Colonic mucosa (tissue), 4 donors: ENCODE measurements at regions not wholly inside any gene's neighbourhood (a gene's known extent, or its start where the extent isn't known, plus 50 kb on each side); places are given as distances from the start of the nearest gene placed in this dataset.

Experiments used
- DNase-seq: peaks from one replicate; pipeline ENCODE4 v3.0.0-alpha.2; 2020
- H3K27ac ChIP-seq: fragments of 200-600 bp; one replicate; pipeline ENCODE4 v1.8.0; 2021
- H3K27me3 ChIP-seq: fragments of 200-600 bp; one replicate; pipeline ENCODE4 v1.8.0; 2021
- H3K36me3 ChIP-seq: fragments of 200-600 bp; one replicate; pipeline ENCODE4 v1.8.0; 2021
- H3K4me1 ChIP-seq: fragments of 200-600 bp; one replicate; pipeline ENCODE4 v1.8.0; 2021; ENCODE audit warnings: mild to moderate bottlenecking
- H3K4me3 ChIP-seq: fragments of 200-600 bp; one replicate; pipeline ENCODE4 v1.8.0; 2021
- H3K9ac ChIP-seq, 2 donors: one replicate each; pipeline ENCODE4 v1.7.0; 2013; ENCODE audit warnings: control low read depth in 2 of 2, low read depth in 2 of 2, low read length in 2 of 2
- H3K9me3 ChIP-seq: fragments of 200-600 bp; one replicate; pipeline ENCODE4 v1.8.0; 2021
- intact Hi-C: fragments of 100-400 bp; cut with DNase I; formaldehyde crosslinking; loops from one replicate; pipeline ENCODE4 v1.14.1; 2022
- TF ChIP-seq, protein P1 (sequence below): fragments of 200-600 bp; IDR thresholded peaks from one replicate; pipeline ENCODE4 v1.8.0; 2022; ENCODE audit warnings: antibody characterized with exemption, mild to moderate bottlenecking
- donor health status: healthy.
- donor health status: DM: no; HTN: no; CAD: no.
- donor health status: DM: no; HTN: no; CAD: no.

GRCh38 chr5:8070138-8070537 lies 201.2 kb downstream of the MTRR start:
- no peaks in the 10 kb centered on the region for H3K9me3 ChIP-seq
- H3K9ac ChIP-seq = no peak overlapping the region
- no peak for DNase-seq
- no peaks in the 10 kb centered on the region for H3K27me3 ChIP-seq
- no peaks in the 10 kb centered on the region for H3K36me3 ChIP-seq
- H3K4me3 ChIP-seq = no peak overlapping the region
- intact Hi-C loops = no loop called here
- no peak overlapping the region for H3K27ac ChIP-seq
- no peaks in the 10 kb centered on the region for H3K4me1 ChIP-seq
- TF ChIP-seq, protein P1, sequence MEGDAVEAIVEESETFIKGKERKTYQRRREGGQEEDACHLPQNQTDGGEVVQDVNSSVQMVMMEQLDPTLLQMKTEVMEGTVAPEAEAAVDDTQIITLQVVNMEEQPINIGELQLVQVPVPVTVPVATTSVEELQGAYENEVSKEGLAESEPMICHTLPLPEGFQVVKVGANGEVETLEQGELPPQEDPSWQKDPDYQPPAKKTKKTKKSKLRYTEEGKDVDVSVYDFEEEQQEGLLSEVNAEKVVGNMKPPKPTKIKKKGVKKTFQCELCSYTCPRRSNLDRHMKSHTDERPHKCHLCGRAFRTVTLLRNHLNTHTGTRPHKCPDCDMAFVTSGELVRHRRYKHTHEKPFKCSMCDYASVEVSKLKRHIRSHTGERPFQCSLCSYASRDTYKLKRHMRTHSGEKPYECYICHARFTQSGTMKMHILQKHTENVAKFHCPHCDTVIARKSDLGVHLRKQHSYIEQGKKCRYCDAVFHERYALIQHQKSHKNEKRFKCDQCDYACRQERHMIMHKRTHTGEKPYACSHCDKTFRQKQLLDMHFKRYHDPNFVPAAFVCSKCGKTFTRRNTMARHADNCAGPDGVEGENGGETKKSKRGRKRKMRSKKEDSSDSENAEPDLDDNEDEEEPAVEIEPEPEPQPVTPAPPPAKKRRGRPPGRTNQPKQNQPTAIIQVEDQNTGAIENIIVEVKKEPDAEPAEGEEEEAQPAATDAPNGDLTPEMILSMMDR = no peak

GRCh38 chr5:8079056-8079455 lies 210.1 kb downstream of the MTRR start:
- intact Hi-C loops = no loop called here
- TF ChIP-seq, protein P1 = no peak

DNA sequence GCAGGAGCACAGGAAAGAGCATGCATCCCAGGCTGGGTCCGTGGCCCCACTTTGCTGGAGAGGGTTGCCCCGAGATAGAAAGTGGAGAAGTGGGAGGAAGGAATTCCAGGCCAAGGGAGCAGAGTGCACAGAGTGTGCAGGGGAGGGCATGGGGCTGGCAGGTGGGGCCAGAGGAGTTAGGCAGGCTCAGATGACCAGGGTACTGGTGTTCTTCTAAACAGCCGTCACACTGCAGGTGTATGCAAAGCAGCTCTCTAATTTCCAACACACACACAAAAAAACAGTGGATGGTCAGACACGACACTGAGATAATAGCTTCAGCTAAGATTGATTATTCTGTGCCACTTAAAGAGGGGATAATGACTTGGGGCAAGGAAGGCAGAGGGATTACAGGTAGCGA lies 212.2 kb downstream of the MTRR start:
- no peak for DNase-seq
- no peak overlapping the region for H3K4me3 ChIP-seq
- H3K9ac ChIP-seq = no peak overlapping the region
- H3K36me3 ChIP-seq = no peaks in the 10 kb centered on the region
- TF ChIP-seq, protein P1 = no peak
- no peaks in the 10 kb centered on the region for H3K4me1 ChIP-seq
- intact Hi-C loops = no loop called here
- H3K9me3 ChIP-seq = no peaks in the 10 kb centered on the region
- H3K27ac ChIP-seq = no peak overlapping the region
- H3K27me3 ChIP-seq = no peaks in the 10 kb centered on the region

More at GRCh38 chr5:8079056-8079455, 210.1 kb downstream of the MTRR start:
- DNase-seq = no peak
- Histone ChIP-seq H3K9me3 (no peaks in the 10 kb centered on the region), H3K27ac (no peak overlapping the region), H3K9ac (no peak overlapping the region), H3K4me3 (no peak overlapping the region), H3K27me3 (no peaks in the 10 kb centered on the region), H3K36me3 (no peaks in the 10 kb centered on the region), H3K4me1 (no peaks in the 10 kb centered on the region)

GRCh38 chr5:8093669-8094068 lies 224.7 kb downstream of the MTRR start:
- Histone ChIP-seq H3K36me3 (no peaks in the 10 kb centered on the region), H3K4me1 (no peaks in the 10 kb centered on the region), H3K27me3 (no peaks in the 10 kb centered on the region), H3K9me3 (no peaks in the 10 kb centered on the region), H3K27ac (no peak overlapping the region), H3K4me3 (no peak overlapping the region), H3K9ac (no peak overlapping the region)
- TF ChIP-seq, protein P1 = no peak
- intact Hi-C loops = no loop called here
- DNase-seq = no peak

- no peak overlapping the region for H3K27ac ChIP-seq
- no peaks in the 10 kb centered on the region for H3K27me3 ChIP-seq
- DNase-seq = no peak
- H3K9me3 ChIP-seq = no peaks in the 10 kb centered on the region
- TF ChIP-seq, protein P1 = no peak
- H3K36me3 ChIP-seq = no peaks in the 10 kb centered on the region
- H3K9ac ChIP-seq = no peak overlapping the region
- no peaks in the 10 kb centered on the region for H3K4me1 ChIP-seq
- intact Hi-C loops = no loop called here
- no peak overlapping the region for H3K4me3 ChIP-seq
Observed at GRCh38 chr5:8094304-8094703, 225.4 kb downstream of the MTRR start.

DNA sequence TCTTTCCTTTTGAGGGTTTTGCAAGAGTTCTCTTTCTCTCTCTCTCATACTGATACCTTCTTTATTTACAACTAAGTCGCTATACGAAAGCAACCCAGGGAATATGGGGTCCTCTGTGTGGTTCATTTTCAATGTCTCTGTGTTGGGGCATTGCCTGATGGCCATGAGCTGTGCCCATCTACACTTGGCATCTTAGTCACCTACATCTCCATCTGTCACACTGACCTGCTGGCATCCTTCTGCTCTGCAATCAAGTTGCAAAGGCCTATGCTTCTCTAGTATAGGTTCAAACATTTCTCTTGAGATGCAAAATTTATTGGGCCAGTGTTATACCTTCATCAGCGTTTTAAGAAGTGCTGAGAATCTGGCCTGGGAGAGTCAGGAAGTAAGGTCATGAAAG lies 228.2 kb downstream of the MTRR start:
- Histone ChIP-seq H3K36me3 (no peaks in the 10 kb centered on the region), H3K27me3 (no peaks in the 10 kb centered on the region), H3K27ac (no peak overlapping the region), H3K4me1 (no peaks in the 10 kb centered on the region), H3K9me3 (no peaks in the 10 kb centered on the region), H3K4me3 (no peak overlapping the region), H3K9ac (no peak overlapping the region)
- DNase-seq = no peak
- TF ChIP-seq, protein P1 = no peak
- intact Hi-C loops = no loop called here
